Neural crest cell (in vitro differentiated cells): ENCODE measurements at regions not wholly inside any gene's neighbourhood (a gene's known extent, or its start where the extent isn't known, plus 50 kb on each side); places are given as distances from the start of the nearest gene placed in this dataset.

Experiments
- DNase-seq: peaks from one replicate; pipeline ENCODE4 v3.0.0; 2021; ENCODE audit warnings: low read depth, mixed read lengths, low spot score
- H3K27ac Mint-ChIP-seq: one replicate; pipeline ENCODE4 v1.8.0; 2021; ENCODE audit warnings: mild to moderate bottlenecking, mixed read lengths; ENCODE audit not compliant: unreplicated experiment
- H3K27me3 Mint-ChIP-seq: 2 replicates; pipeline ENCODE4 v1.8.0; 2021; ENCODE audit warnings: low read depth, mild to moderate bottlenecking, mixed read lengths
- H3K36me3 Mint-ChIP-seq: 2 replicates; pipeline ENCODE4 v1.8.0; 2021; ENCODE audit warnings: low read depth, mild to moderate bottlenecking, mixed read lengths
- H3K4me1 Mint-ChIP-seq: 2 replicates; pipeline ENCODE4 v1.8.0; 2021; ENCODE audit warnings: mixed read lengths
- H3K4me3 Mint-ChIP-seq: one replicate; pipeline ENCODE4 v1.8.0; 2021; ENCODE audit warnings: mild to moderate bottlenecking, mixed read lengths
- H3K9me3 Mint-ChIP-seq: 2 replicates; pipeline ENCODE4 v1.8.0; 2021; ENCODE audit warnings: mixed read lengths
- CTCF ChIP-seq: fragments of 200-600 bp; sonication (generic); conservative IDR thresholded peaks from 2 replicates; pipeline ENCODE4 v1.5.0; 2021; ENCODE audit warnings: antibody characterized with exemption, mild to moderate bottlenecking

GRCh38 chr2:100741880-100742276, 78.1 kb upstream of the NPAS2 start:
- Mint-ChIP-seq H3K36me3 (no peaks in the 10 kb centered on the region), H3K4me3 (no peak overlapping the region), H3K27me3 (peaks cover 2% of the 10 kb centered on the region), H3K4me1 (peaks cover 10% of the 10 kb centered on the region), H3K27ac (no peak overlapping the region), H3K9me3 (no peaks in the 10 kb centered on the region)
- no peak for DNase-seq
- TF ChIP-seq CTCF, result no peak

- no peak overlapping the region for H3K4me3 Mint-ChIP-seq
- DNase-seq, result no peak
- H3K27ac Mint-ChIP-seq, result no peak overlapping the region
- H3K36me3 Mint-ChIP-seq, result no peaks in the 10 kb centered on the region
- no peak for TF ChIP-seq CTCF
- H3K27me3 Mint-ChIP-seq, result peaks cover 2% of the 10 kb centered on the region
- no peaks in the 10 kb centered on the region for H3K9me3 Mint-ChIP-seq
- H3K4me1 Mint-ChIP-seq, result peaks cover 10% of the 10 kb centered on the region
Observed at GRCh38 chr2:100742277-100743254, 77.4 kb upstream of the NPAS2 start.

GRCh38 chr2:100743741-100744140, 76.2 kb upstream of the NPAS2 start:
- H3K4me3 Mint-ChIP-seq, result no peak overlapping the region
- no peak for DNase-seq
- no peaks in the 10 kb centered on the region for H3K36me3 Mint-ChIP-seq
- H3K9me3 Mint-ChIP-seq, result no peaks in the 10 kb centered on the region
- H3K27me3 Mint-ChIP-seq, result peaks cover 2% of the 10 kb centered on the region
- TF ChIP-seq CTCF, result no peak
- H3K27ac Mint-ChIP-seq, result no peak overlapping the region
- peaks cover 6% of the 10 kb centered on the region for H3K4me1 Mint-ChIP-seq

- DNase-seq, result no peak
- Mint-ChIP-seq H3K27ac (no peak overlapping the region), H3K9me3 (no peaks in the 10 kb centered on the region), H3K36me3 (no peaks in the 10 kb centered on the region), H3K27me3 (peaks cover 2% of the 10 kb centered on the region), H3K4me1 (peaks cover 3% of the 10 kb centered on the region), H3K4me3 (no peak overlapping the region)
- no peak for TF ChIP-seq CTCF
Observed at GRCh38 chr2:100744184-100744583, 75.8 kb upstream of the NPAS2 start.

- Mint-ChIP-seq H3K36me3 (no peaks in the 10 kb centered on the region), H3K9me3 (no peaks in the 10 kb centered on the region), H3K27ac (no peak overlapping the region), H3K4me1 (peaks cover 3% of the 10 kb centered on the region), H3K4me3 (no peak overlapping the region), H3K27me3 (peaks cover 2% of the 10 kb centered on the region)
- DNase-seq, result no peak
- TF ChIP-seq CTCF, result no peak
Observed at GRCh38 chr2:100744589-100744988, 75.3 kb upstream of the NPAS2 start.
